Mesothelial cell of epicardium (in vitro differentiated cells): ENCODE measurements at regions not wholly inside any gene's neighbourhood (a gene's known extent, or its start where the extent isn't known, plus 50 kb on each side); places are given as distances from the start of the nearest gene placed in this dataset.

Experiments used
- DNase-seq, 2 experiments: peaks; one replicate each; pipeline ENCODE4 v3.0.0; 2021; ENCODE audit warnings: low spot score in 2 of 2; ENCODE audit not compliant: unreplicated experiment in 2 of 2
- H3K27ac Mint-ChIP-seq: 2 replicates; pipeline ENCODE4 v1.8.0; 2021; ENCODE audit warnings: mixed read lengths
- H3K27me3 Mint-ChIP-seq: 2 replicates; pipeline ENCODE4 v1.8.0; 2021; ENCODE audit warnings: low read depth, mixed read lengths
- H3K36me3 Mint-ChIP-seq: 2 replicates; pipeline ENCODE4 v1.8.0; 2021; ENCODE audit warnings: mixed read lengths
- H3K4me1 Mint-ChIP-seq: 2 replicates; pipeline ENCODE4 v1.8.0; 2021; ENCODE audit warnings: mixed read lengths
- H3K4me3 Mint-ChIP-seq: 2 replicates; pipeline ENCODE4 v1.8.0; 2021; ENCODE audit warnings: mild to moderate bottlenecking, moderate library complexity, mixed read lengths
- H3K9me3 Mint-ChIP-seq: 2 replicates; pipeline ENCODE4 v1.8.0; 2021; ENCODE audit warnings: mixed read lengths
- CTCF ChIP-seq: fragments of 200-600 bp; sonication (generic); IDR thresholded peaks from one replicate; pipeline ENCODE4 v1.5.0; 2021; ENCODE audit warnings: antibody characterized with exemption; ENCODE audit not compliant: unreplicated experiment

- no peak for TF ChIP-seq CTCF
- Mint-ChIP-seq H3K36me3 (no peaks in the 10 kb centered on the region), H3K4me1 (peaks cover 56% of the 10 kb centered on the region), H3K4me3 (peak overlapping the region; percentile 23), H3K27me3 (no peaks in the 10 kb centered on the region), H3K27ac (peak overlapping the region; percentile 68), H3K9me3 (no peaks in the 10 kb centered on the region)
- DNase-seq = no peak
These were observed 50.4 kb downstream of the FHIP1A start for GRCh38 chr4:151459375-151459774.

GRCh38 chr4:151460434-151460833, 51.5 kb downstream of the FHIP1A start:
- no peaks in the 10 kb centered on the region for H3K27me3 Mint-ChIP-seq
- no peaks in the 10 kb centered on the region for H3K36me3 Mint-ChIP-seq
- DNase-seq = no peak
- H3K9me3 Mint-ChIP-seq = peaks cover 5% of the 10 kb centered on the region
- H3K27ac Mint-ChIP-seq = peak overlapping the region; percentile 47
- H3K4me3 Mint-ChIP-seq = no peak overlapping the region
- TF ChIP-seq CTCF = no peak
- peaks cover 54% of the 10 kb centered on the region for H3K4me1 Mint-ChIP-seq

- Mint-ChIP-seq H3K36me3 (peaks cover 8% of the 10 kb centered on the region), H3K27me3 (no peaks in the 10 kb centered on the region), H3K27ac (peak overlapping the region; percentile 78), H3K4me1 (peaks cover 49% of the 10 kb centered on the region), H3K4me3 (no peak overlapping the region), H3K9me3 (peaks cover 22% of the 10 kb centered on the region)
- TF ChIP-seq CTCF = no peak
- DNase-seq = no peak
These were observed 53.6 kb downstream of the FHIP1A start for GRCh38 chr4:151462554-151462953.

GRCh38 chr4:151468715-151469696, 60.0 kb downstream of the FHIP1A start:
- TF ChIP-seq CTCF = no peak
- no peaks in the 10 kb centered on the region for H3K27me3 Mint-ChIP-seq
- H3K36me3 Mint-ChIP-seq = peaks cover 9% of the 10 kb centered on the region
- peaks cover 38% of the 10 kb centered on the region for H3K4me1 Mint-ChIP-seq
- H3K4me3 Mint-ChIP-seq = no peak overlapping the region
- H3K9me3 Mint-ChIP-seq = peaks cover 24% of the 10 kb centered on the region
- H3K27ac Mint-ChIP-seq = peak overlapping the region; percentile 52
- no peak for DNase-seq

GRCh38 chr4:151469970-151470369, 61.0 kb downstream of the FHIP1A start:
- Mint-ChIP-seq H3K4me3 (no peak overlapping the region), H3K4me1 (peaks cover 39% of the 10 kb centered on the region), H3K27ac (peak overlapping the region; percentile 11), H3K27me3 (no peaks in the 10 kb centered on the region), H3K36me3 (peaks cover 9% of the 10 kb centered on the region), H3K9me3 (peaks cover 24% of the 10 kb centered on the region)
- no peak for TF ChIP-seq CTCF
- DNase-seq = no peak
